PC-3 (cell line): ENCODE measurements at regions not wholly inside any gene's neighbourhood (a gene's known extent, or its start where the extent isn't known, plus 50 kb on each side); places are given as distances from the start of the nearest gene placed in this dataset.

Experiments
- ATAC-seq: fragments of 200-7000 bp; cut with Tn5 transposase; 2 replicates; pipeline ENCODE4 v1.9.1; 2020; ENCODE audit warnings: mild to moderate bottlenecking, moderate library complexity
- BruUV-seq: library from RNA; stranded (reverse); fragments of 400-500 nt; replicated peaks from 2 replicates; lab custom pipeline; 2021; lab: Mats Ljungman, UMichigan
- CTCF ChIA-PET: fragments of 300-600 bp; sonication (Branson Sonifier 250); formaldehyde crosslinking; loops from one replicate; lab custom pipeline; 2022; ENCODE audit warnings: antibody characterized with exemption; lab: Charles Lee
- POLR2A ChIA-PET: fragments of 300-600 bp; sonication (Branson Sonifier 250); formaldehyde crosslinking; loops from one replicate; lab custom pipeline; 2022; ENCODE audit warnings: antibody characterized with exemption; ENCODE audit not compliant: unreplicated experiment; lab: Charles Lee
- DNase-seq: peaks from one replicate; pipeline ENCODE4 v3.0.0-alpha.2; 2015
- H2AFZ ChIP-seq: fragments of 300-600 bp; sonication (generic); 2 replicates; pipeline ENCODE4 v1.6.0; 2016; ENCODE audit warnings: antibody characterized with exemption, low read length
- H3F3A ChIP-seq: fragments of 300-600 bp; sonication (generic); one replicate; pipeline ENCODE4 v1.6.0; 2017; ENCODE audit warnings: antibody characterized with exemption, low read length, control low read depth, mild to moderate bottlenecking; ENCODE audit not compliant: unreplicated experiment
- H3K27ac ChIP-seq: fragments of 300-600 bp; sonication (generic); 2 replicates; pipeline ENCODE4 v1.5.1; 2016; ENCODE audit warnings: mild to moderate bottlenecking, low read length
- H3K27me3 ChIP-seq: fragments of 300-600 bp; sonication (generic); 2 replicates; pipeline ENCODE4 v1.6.1; 2016; ENCODE audit warnings: low read length, mixed read lengths
- H3K36me3 ChIP-seq: fragments of 300-600 bp; sonication (generic); 2 replicates; pipeline ENCODE4 v1.6.1; 2016; ENCODE audit warnings: low read depth, mixed run types, low read length, mixed read lengths
- H3K4me1 ChIP-seq: fragments of 300-600 bp; sonication (generic); 2 replicates; pipeline ENCODE4 v1.5.1; 2016; ENCODE audit warnings: low read length; ENCODE audit not compliant: insufficient read depth
- H3K4me2 ChIP-seq: fragments of 300-600 bp; sonication (generic); 2 replicates; pipeline ENCODE4 v1.6.0; 2016; ENCODE audit warnings: low read length
- H3K4me3 ChIP-seq: fragments of 300-600 bp; sonication (generic); 2 replicates; pipeline ENCODE4 v1.5.1; 2016; ENCODE audit warnings: mild to moderate bottlenecking, low read length, mixed read lengths
- H3K79me2 ChIP-seq: fragments of 300-600 bp; sonication (generic); 2 replicates; pipeline ENCODE4 v1.6.1; 2017; ENCODE audit warnings: low read length, mixed read lengths
- H3K9ac ChIP-seq: fragments of 300-600 bp; sonication (generic); 2 replicates; pipeline ENCODE4 v1.6.0; 2016; ENCODE audit warnings: mild to moderate bottlenecking, low read length
- H3K9me2 ChIP-seq: fragments of 300-600 bp; sonication (generic); replicated peaks from 2 replicates; pipeline ENCODE4 v1.6.1; 2016; ENCODE audit warnings: mixed run types, low read length, mixed read lengths
- H3K9me3 ChIP-seq: fragments of 300-600 bp; sonication (generic); 2 replicates; pipeline ENCODE4 v1.6.1; 2016; ENCODE audit warnings: low read length, mixed read lengths
- H4K20me1 ChIP-seq: fragments of 300-600 bp; sonication (generic); 2 replicates; pipeline ENCODE4 v1.6.1; 2016; ENCODE audit warnings: low read length, mixed read lengths
- CTCF ChIP-seq: fragments of 300-600 bp; sonication (generic); conservative IDR thresholded peaks from 2 replicates; pipeline ENCODE4 v1.5.1; 2017; ENCODE audit warnings: antibody characterized with exemption, low read depth, mild to moderate bottlenecking, low read length
- EZH2 ChIP-seq: fragments of 300-600 bp; sonication (generic); IDR thresholded peaks from one replicate; pipeline ENCODE4 v1.6.1; 2017; ENCODE audit warnings: antibody characterized with exemption, mild to moderate bottlenecking, low read length; ENCODE audit not compliant: unreplicated experiment
- EZH2phosphoT487 ChIP-seq: fragments of 300-600 bp; sonication (generic); IDR thresholded peaks from 2 replicates; pipeline ENCODE4 v1.6.1; 2018; ENCODE audit warnings: mild to moderate bottlenecking, antibody characterized with exemption, low read length, borderline replicate concordance
- intact Hi-C: fragments of 100-400 bp; cut with micrococcal nuclease; formaldehyde crosslinking; loops from 2 replicates; pipeline ENCODE4 v1.9.0; 2023

GRCh38 chr5:124436294-124436693 is 310.1 kb downstream of the ZNF608 start:
- H4K20me1 ChIP-seq, result no peaks in the 10 kb centered on the region
- POLR2A ChIA-PET, result no interaction called here
- no TSS peak for BruUV-seq
- no peak overlapping the region for H2AFZ ChIP-seq
- no peaks in the 10 kb centered on the region for H3F3A ChIP-seq
- CTCF ChIA-PET, result no interaction called here
- DNase-seq (no peak), ATAC-seq (no peak)
- no peak overlapping the region for H3K4me2 ChIP-seq
- intact Hi-C loops, result no loop called here
- no peaks in the 10 kb centered on the region for H3K79me2 ChIP-seq
- no peaks in the 10 kb centered on the region for H3K9me3 ChIP-seq
- no peaks in the 10 kb centered on the region for H3K36me3 ChIP-seq
- TF ChIP-seq EZH2phosphoT487, result no peak
- TF ChIP-seq CTCF, result no peak
- TF ChIP-seq EZH2, result no peak
- no peak overlapping the region for H3K27ac ChIP-seq
- no peak overlapping the region for H3K4me3 ChIP-seq
- H3K9ac ChIP-seq, result no peak overlapping the region
- no peaks in the 10 kb centered on the region for H3K9me2 ChIP-seq
- H3K27me3 ChIP-seq, result no peaks in the 10 kb centered on the region
- no peaks in the 10 kb centered on the region; the same call in 1 of the 2 replicates for H3K4me1 ChIP-seq

GRCh38 chr5:124433170-124433569 is 313.3 kb downstream of the ZNF608 start:
- intact Hi-C loops, result no loop called here
- no peak for TF ChIP-seq CTCF
- no peak for TF ChIP-seq EZH2
- Histone ChIP-seq H3K36me3 (no peaks in the 10 kb centered on the region), H3K9me2 (no peaks in the 10 kb centered on the region), H3K4me1 (no peaks in the 10 kb centered on the region; the same call in 1 of the 2 replicates), H3K4me3 (no peak overlapping the region), H3K79me2 (no peaks in the 10 kb centered on the region), H3K27me3 (no peaks in the 10 kb centered on the region), H3K4me2 (no peak overlapping the region), H3F3A (no peaks in the 10 kb centered on the region), H3K27ac (no peak overlapping the region), H3K9me3 (no peaks in the 10 kb centered on the region), H4K20me1 (no peaks in the 10 kb centered on the region), H3K9ac (no peak overlapping the region), H2AFZ (no peak overlapping the region)
- ChIA-PET CTCF (no interaction called here), POLR2A (no interaction called here)
- no peak for DNase-seq
- ATAC-seq, result no peak
- BruUV-seq, result no TSS peak

GRCh38 chr5:124421584-124421983 is 324.9 kb downstream of the ZNF608 start:
- Histone ChIP-seq H3K9me2 (no peaks in the 10 kb centered on the region), H2AFZ (no peak overlapping the region), H3K9ac (no peak overlapping the region), H3K9me3 (no peaks in the 10 kb centered on the region), H3K27me3 (no peaks in the 10 kb centered on the region), H3K4me3 (no peak overlapping the region), H3K79me2 (no peaks in the 10 kb centered on the region), H3K27ac (no peak overlapping the region), H3K4me1 (no peaks in the 10 kb centered on the region), H4K20me1 (no peaks in the 10 kb centered on the region), H3K4me2 (no peak overlapping the region), H3K36me3 (no peaks in the 10 kb centered on the region), H3F3A (no peaks in the 10 kb centered on the region)
- no TSS peak for BruUV-seq
- DNase-seq, result no peak
- POLR2A ChIA-PET, result no interaction called here
- TF ChIP-seq EZH2 (no peak), EZH2phosphoT487 (no peak), CTCF (no peak)
- no peak for ATAC-seq
- CTCF ChIA-PET, result no interaction called here
- intact Hi-C loops, result no loop called here
